ENCODE measurements at regions not wholly inside any gene's neighbourhood (a gene's known extent, or its start where the extent isn't known, plus 50 kb on each side); places are given as distances from the start of the nearest gene placed in this dataset.

DNA sequence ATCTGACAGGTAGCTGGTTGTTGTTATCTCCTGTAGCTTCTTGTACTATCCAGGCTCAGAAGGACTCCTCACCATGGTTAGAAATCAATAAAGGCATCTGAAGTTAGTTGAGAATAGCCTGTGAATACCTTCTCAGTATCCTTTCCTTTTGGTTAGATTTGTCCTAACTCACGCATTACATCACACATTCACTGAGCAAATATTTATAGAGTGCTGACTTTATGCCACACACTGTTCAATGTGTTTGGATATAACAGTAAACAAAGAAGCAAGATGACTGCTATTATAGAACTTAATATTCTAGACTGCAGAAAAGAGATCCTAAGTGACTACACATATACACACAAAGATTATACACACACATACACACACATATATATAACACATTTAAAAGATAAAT is 889.9 kb upstream of the CHAC2 start (continued):
- TF ChIP-seq TARDBP (IDR thresholded peaks at IDR 0.05; ENCODE audit: borderline replicate concordance) (no peak), PML (IDR thresholded peaks at IDR 0.05; ENCODE audit: low read length) (no peak), YY1 (IDR thresholded peaks at IDR 0.05; ENCODE audit: low read depth, low read length) (no peak), MEF2A (IDR thresholded peaks at IDR 0.05; ENCODE audit: insufficient read depth, low read depth, low read length) (no peak), MYC (IDR thresholded peaks at IDR 0.05; ENCODE audit: insufficient read depth, insufficient read length, insufficient replicate concordance, low read length, severe bottlenecking) (no peak)

DNA sequence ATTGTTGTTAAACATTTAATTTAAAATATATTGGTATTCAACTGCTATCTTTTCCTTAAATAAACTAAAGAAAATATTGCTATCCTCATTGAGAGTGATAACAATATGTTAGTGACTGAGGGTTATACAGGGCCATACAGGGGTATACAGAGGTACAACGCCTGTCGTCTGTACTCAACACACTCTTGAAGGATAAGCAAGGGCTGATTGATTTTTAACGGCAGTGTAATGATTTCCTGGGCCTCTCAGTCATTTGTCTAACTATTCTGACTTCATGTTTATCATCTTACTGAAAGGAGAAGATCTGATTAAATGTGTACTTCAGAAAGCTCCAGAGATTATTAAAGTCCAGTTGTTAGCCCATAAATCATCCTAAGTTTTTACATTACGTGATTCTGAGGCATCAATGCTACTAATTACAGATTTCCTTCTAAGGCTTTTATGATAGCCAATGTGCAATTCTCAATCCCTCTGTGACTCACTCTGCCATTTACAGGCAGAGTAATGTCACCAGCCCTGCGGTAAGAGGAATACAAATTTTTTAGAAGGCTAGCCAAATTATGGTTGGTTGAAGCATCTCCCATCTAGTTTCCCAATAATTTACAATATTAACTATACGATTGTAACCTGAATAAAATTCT is 893.0 kb upstream of the CHAC2 start:
- no TSS peak for BruUV-seq (replicated peaks)
- TF ChIP-seq PBX3 (IDR thresholded peaks at IDR 0.05; ENCODE audit: insufficient replicate concordance, low read depth, low read length) (no peak), SMARCA5 (IDR thresholded peaks at IDR 0.05) (no peak), ZZZ3 (IDR thresholded peaks at IDR 0.05; ENCODE audit: control insufficient read depth, insufficient read length, low read depth) (no peak), ZNF592 (IDR thresholded peaks at IDR 0.05) (no peak), RBBP5 (conservative IDR thresholded peaks at IDR 0.05) (no peak)
- TF ChIP-seq, protein P1, sequence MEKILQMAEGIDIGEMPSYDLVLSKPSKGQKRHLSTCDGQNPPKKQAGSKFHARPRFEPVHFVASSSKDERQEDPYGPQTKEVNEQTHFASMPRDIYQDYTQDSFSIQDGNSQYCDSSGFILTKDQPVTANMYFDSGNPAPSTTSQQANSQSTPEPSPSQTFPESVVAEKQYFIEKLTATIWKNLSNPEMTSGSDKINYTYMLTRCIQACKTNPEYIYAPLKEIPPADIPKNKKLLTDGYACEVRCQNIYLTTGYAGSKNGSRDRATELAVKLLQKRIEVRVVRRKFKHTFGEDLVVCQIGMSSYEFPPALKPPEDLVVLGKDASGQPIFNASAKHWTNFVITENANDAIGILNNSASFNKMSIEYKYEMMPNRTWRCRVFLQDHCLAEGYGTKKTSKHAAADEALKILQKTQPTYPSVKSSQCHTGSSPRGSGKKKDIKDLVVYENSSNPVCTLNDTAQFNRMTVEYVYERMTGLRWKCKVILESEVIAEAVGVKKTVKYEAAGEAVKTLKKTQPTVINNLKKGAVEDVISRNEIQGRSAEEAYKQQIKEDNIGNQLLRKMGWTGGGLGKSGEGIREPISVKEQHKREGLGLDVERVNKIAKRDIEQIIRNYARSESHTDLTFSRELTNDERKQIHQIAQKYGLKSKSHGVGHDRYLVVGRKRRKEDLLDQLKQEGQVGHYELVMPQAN (conservative IDR thresholded peaks at IDR 0.05), result no peak
- TF ChIP-seq, protein P2, sequence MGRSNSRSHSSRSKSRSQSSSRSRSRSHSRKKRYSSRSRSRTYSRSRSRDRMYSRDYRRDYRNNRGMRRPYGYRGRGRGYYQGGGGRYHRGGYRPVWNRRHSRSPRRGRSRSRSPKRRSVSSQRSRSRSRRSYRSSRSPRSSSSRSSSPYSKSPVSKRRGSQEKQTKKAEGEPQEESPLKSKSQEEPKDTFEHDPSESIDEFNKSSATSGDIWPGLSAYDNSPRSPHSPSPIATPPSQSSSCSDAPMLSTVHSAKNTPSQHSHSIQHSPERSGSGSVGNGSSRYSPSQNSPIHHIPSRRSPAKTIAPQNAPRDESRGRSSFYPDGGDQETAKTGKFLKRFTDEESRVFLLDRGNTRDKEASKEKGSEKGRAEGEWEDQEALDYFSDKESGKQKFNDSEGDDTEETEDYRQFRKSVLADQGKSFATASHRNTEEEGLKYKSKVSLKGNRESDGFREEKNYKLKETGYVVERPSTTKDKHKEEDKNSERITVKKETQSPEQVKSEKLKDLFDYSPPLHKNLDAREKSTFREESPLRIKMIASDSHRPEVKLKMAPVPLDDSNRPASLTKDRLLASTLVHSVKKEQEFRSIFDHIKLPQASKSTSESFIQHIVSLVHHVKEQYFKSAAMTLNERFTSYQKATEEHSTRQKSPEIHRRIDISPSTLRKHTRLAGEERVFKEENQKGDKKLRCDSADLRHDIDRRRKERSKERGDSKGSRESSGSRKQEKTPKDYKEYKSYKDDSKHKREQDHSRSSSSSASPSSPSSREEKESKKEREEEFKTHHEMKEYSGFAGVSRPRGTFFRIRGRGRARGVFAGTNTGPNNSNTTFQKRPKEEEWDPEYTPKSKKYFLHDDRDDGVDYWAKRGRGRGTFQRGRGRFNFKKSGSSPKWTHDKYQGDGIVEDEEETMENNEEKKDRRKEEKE (IDR thresholded peaks at IDR 0.05), result no peak

More for the DNA sequence above, 893.0 kb upstream of the CHAC2 start:
- Histone ChIP-seq H3K9ac (ENCODE audit: control insufficient read depth, insufficient read depth, low read length) (no peak overlapping the region), H3K27me3 (replicated peaks in 1 of 2; ENCODE audit: control insufficient read depth in 2 of 2, insufficient read depth in 2 of 2, low read length in 1 of 2) (no peaks in the 10 kb centered on the region), H4K20me1 (ENCODE audit: control insufficient read depth, insufficient read depth) (no peaks in the 10 kb centered on the region), H2AFZ (ENCODE audit: control insufficient read depth, low read depth, low read length) (no peak overlapping the region), H3K4me1 (ENCODE audit: control insufficient read depth, insufficient read depth, low read length) (no peaks in the 10 kb centered on the region), H3K9me3 (replicated peaks; ENCODE audit: control insufficient read depth, insufficient read depth, low read length) (no peaks in the 10 kb centered on the region), H3K36me3 (ENCODE audit: control insufficient read depth in 2 of 2, insufficient read depth in 2 of 2, low read length in 1 of 2) (no peaks in the 10 kb centered on the region), H3K79me2 (ENCODE audit: control insufficient read depth, insufficient read depth, low read length) (no peaks in the 10 kb centered on the region), H3K4me3 (no peak overlapping the region), H3K27ac (ENCODE audit: control insufficient read depth, insufficient read depth) (no peak overlapping the region), H3K4me2 (ENCODE audit: control insufficient read depth, insufficient read depth) (no peak overlapping the region)
- ChIA-PET RAD21 (ENCODE audit: unreplicated experiment) (no interaction called here), POLR2A (no interaction called here), SMC1A (ENCODE audit: uncharacterized antibody, unreplicated experiment) (no interaction called here), CTCF (no interaction called here)
- in situ Hi-C loops (cut with MboI) (no loop called here), intact Hi-C loops (cut with micrococcal nuclease; ENCODE audit: unreplicated experiment) (no loop called here)
- DNase-seq (ENCODE audit: low read depth, low spot score) (no peak), FAIRE-seq (no peak), ATAC-seq (no peak)
- WGBS (ENCODE audit: insufficient coverage, insufficient replicate concordance, low lambda C conversion rate, missing lambda C conversion rate), result 3% methylated on average over 6 of the region's 6 CpGs
